Effector memory CD8-positive, alpha-beta T cell (primary cell): ENCODE measurements at regions not wholly inside any gene's neighbourhood (a gene's known extent, or its start where the extent isn't known, plus 50 kb on each side); places are given as distances from the start of the nearest gene placed in this dataset.
"Not testable (repeated sequence)": the region's sequence is repeated elsewhere in the genome, so short reads cannot be mapped to it uniquely, and the experiment has no call there.

ENCODE experiments used
- ATAC-seq: fragments of 150-1000 bp; cut with Tn5 transposase; replicated peaks from 2 replicates; pipeline ENCODE4 v1.10.0; 2021; ENCODE audit warnings: mild to moderate bottlenecking, moderate library complexity
- DNase-seq, 3 experiments: peaks; one replicate each; pipeline ENCODE4 v3.0.0; 2021
- H3K27ac Mint-ChIP-seq, 2 donors: one replicate each; pipeline ENCODE4 v1.8.0; 2022; ENCODE audit warnings: mild to moderate bottlenecking in 2 of 2, mixed read lengths in 2 of 2, moderate library complexity in 2 of 2
- H3K27me3 Mint-ChIP-seq, 2 donors: one replicate each; pipeline ENCODE4 v1.8.0; 2022; ENCODE audit warnings: mixed read lengths in 2 of 2
- H3K36me3 Mint-ChIP-seq: one replicate; pipeline ENCODE4 v1.8.0; 2022; ENCODE audit warnings: mild to moderate bottlenecking, moderate library complexity, mixed read lengths; ENCODE audit not compliant: insufficient read depth
- H3K4me1 Mint-ChIP-seq, 2 donors: one replicate each; pipeline ENCODE4 v1.8.0; 2022; ENCODE audit warnings: low read depth in 2 of 2, mixed read lengths in 2 of 2
- H3K4me3 Mint-ChIP-seq, 2 donors: one replicate each; pipeline ENCODE4 v1.8.0; 2022; ENCODE audit warnings: mild to moderate bottlenecking in 2 of 2, mixed read lengths in 2 of 2, moderate library complexity in 2 of 2
- H3K9me3 Mint-ChIP-seq, 2 donors: one replicate each; pipeline ENCODE4 v1.8.0; 2022; ENCODE audit warnings: mixed read lengths in 2 of 2

GRCh38 chr12:67543021-67543770 lies 105.3 kb upstream of the DYRK2 start:
- Mint-ChIP-seq H3K9me3 (no peaks in the 10 kb centered on the region), H3K27me3 (no peaks in the 10 kb centered on the region), H3K4me1 (peaks cover 14 to 16% of the 10 kb centered on the region in 2 donors), H3K27ac (no peak overlapping the region), H3K4me3 (no peak overlapping the region), H3K36me3 (no peaks in the 10 kb centered on the region)
- DNase-seq (no peak), ATAC-seq (no peak)

- no peaks in the 10 kb centered on the region for H3K9me3 Mint-ChIP-seq
- peaks cover 13 to 14% of the 10 kb centered on the region in 2 donors for H3K4me1 Mint-ChIP-seq
- no peak overlapping the region for H3K4me3 Mint-ChIP-seq
- no peaks in the 10 kb centered on the region for H3K36me3 Mint-ChIP-seq
- peak overlapping the region in 1 of 2 donors; percentile 15 for H3K27ac Mint-ChIP-seq
- ATAC-seq (no peak), DNase-seq (no peak)
- H3K27me3 Mint-ChIP-seq, result no peaks in the 10 kb centered on the region
Measured at GRCh38 chr12:67545298-67545697, 103.2 kb upstream of the DYRK2 start.

- ATAC-seq (no peak), DNase-seq (no peak)
- peaks cover 5 to 11% of the 10 kb centered on the region in 2 donors for H3K4me1 Mint-ChIP-seq
- H3K27me3 Mint-ChIP-seq, result no peaks in the 10 kb centered on the region
- no peak overlapping the region for H3K4me3 Mint-ChIP-seq
- H3K27ac Mint-ChIP-seq, result no peak overlapping the region
- H3K9me3 Mint-ChIP-seq, result peaks cover 0 to under 1% of the 10 kb centered on the region in 2 donors
- H3K36me3 Mint-ChIP-seq, result no peaks in the 10 kb centered on the region
Measured at GRCh38 chr12:67546746-67547145, 101.8 kb upstream of the DYRK2 start.

GRCh38 chr12:67555075-67555717 lies 93.3 kb upstream of the DYRK2 start:
- not testable (repeated sequence) for H3K27ac Mint-ChIP-seq

GRCh38 chr12:67558775-67559174 lies 89.8 kb upstream of the DYRK2 start:
- ATAC-seq (no peak), DNase-seq (no peak)
- no peak overlapping the region for H3K27ac Mint-ChIP-seq
- H3K4me1 Mint-ChIP-seq, result peaks cover 0 to 3% of the 10 kb centered on the region in 2 donors
- no peaks in the 10 kb centered on the region for H3K9me3 Mint-ChIP-seq
- no peaks in the 10 kb centered on the region for H3K27me3 Mint-ChIP-seq
- H3K4me3 Mint-ChIP-seq, result no peak overlapping the region
- no peaks in the 10 kb centered on the region for H3K36me3 Mint-ChIP-seq

More at GRCh38 chr12:67555075-67555717, 93.3 kb upstream of the DYRK2 start:
- H3K9me3 Mint-ChIP-seq, H3K36me3 Mint-ChIP-seq, H3K27me3 Mint-ChIP-seq, H3K4me1 Mint-ChIP-seq: not testable (repeated sequence)
- peak overlapping the region in 1 of 2 donors; percentile 65 for H3K4me3 Mint-ChIP-seq
- peak; percentile 15 to 29 (median 26) for DNase-seq
- ATAC-seq, result peak; percentile 73

- no peaks in the 10 kb centered on the region for H3K9me3 Mint-ChIP-seq
- DNase-seq (no peak), ATAC-seq (no peak)
- H3K4me3 Mint-ChIP-seq, result no peak overlapping the region
- no peaks in the 10 kb centered on the region for H3K36me3 Mint-ChIP-seq
- peaks cover 0 to 3% of the 10 kb centered on the region in 2 donors for H3K4me1 Mint-ChIP-seq
- H3K27ac Mint-ChIP-seq, result no peak overlapping the region
- H3K27me3 Mint-ChIP-seq, result no peaks in the 10 kb centered on the region
Measured at GRCh38 chr12:67559751-67560150, 88.8 kb upstream of the DYRK2 start.

- DNase-seq, result no peak
- H3K36me3 Mint-ChIP-seq, result no peaks in the 10 kb centered on the region
- no peak overlapping the region for H3K4me3 Mint-ChIP-seq
- peak overlapping the region in 1 of 2 donors; percentile 56 for H3K27ac Mint-ChIP-seq
- peaks cover 0 to 4% of the 10 kb centered on the region in 2 donors for H3K9me3 Mint-ChIP-seq
- peaks cover 0 to 3% of the 10 kb centered on the region in 2 donors for H3K4me1 Mint-ChIP-seq
- H3K27me3 Mint-ChIP-seq, result no peaks in the 10 kb centered on the region
- ATAC-seq, result no peak
Measured at GRCh38 chr12:67562513-67563287, 85.8 kb upstream of the DYRK2 start.

- Mint-ChIP-seq H3K27me3 (peaks cover 0 to 6% of the 10 kb centered on the region in 2 donors), H3K36me3 (no peaks in the 10 kb centered on the region), H3K4me1 (peaks cover 6 to 9% of the 10 kb centered on the region in 2 donors), H3K9me3 (peaks cover 0 to 4% of the 10 kb centered on the region in 2 donors), H3K27ac (no peak overlapping the region), H3K4me3 (no peak overlapping the region)
- ATAC-seq (no peak), DNase-seq (no peak)
Measured at GRCh38 chr12:67568055-67568454, 80.5 kb upstream of the DYRK2 start.

GRCh38 chr12:67572492-67572891 lies 76.1 kb upstream of the DYRK2 start:
- peaks cover 0 to 6% of the 10 kb centered on the region in 2 donors for H3K27me3 Mint-ChIP-seq
- no peak overlapping the region for H3K4me3 Mint-ChIP-seq
- no peak overlapping the region for H3K27ac Mint-ChIP-seq
- no peak for DNase-seq
- no peaks in the 10 kb centered on the region for H3K36me3 Mint-ChIP-seq
- H3K9me3 Mint-ChIP-seq, result peaks cover 4 to 9% of the 10 kb centered on the region in 2 donors
- no peak for ATAC-seq
- H3K4me1 Mint-ChIP-seq, result peaks cover 12 to 17% of the 10 kb centered on the region in 2 donors

- Mint-ChIP-seq H3K36me3 (no peaks in the 10 kb centered on the region), H3K9me3 (peaks cover 4 to 11% of the 10 kb centered on the region in 2 donors), H3K27ac (no peak overlapping the region), H3K4me1 (peaks cover 15 to 27% of the 10 kb centered on the region in 2 donors), H3K4me3 (no peak overlapping the region), H3K27me3 (peaks cover 0 to 6% of the 10 kb centered on the region in 2 donors)
- DNase-seq (no peak), ATAC-seq (no peak)
Measured at GRCh38 chr12:67573566-67573965, 75.0 kb upstream of the DYRK2 start.

- Mint-ChIP-seq H3K27ac (peak overlapping the region; percentile 80 to 85), H3K36me3 (no peaks in the 10 kb centered on the region), H3K4me1 (peaks cover 25 to 55% of the 10 kb centered on the region in 2 donors), H3K27me3 (no peaks in the 10 kb centered on the region), H3K4me3 (peak overlapping the region; percentile 66 to 84), H3K9me3 (peaks cover 6 to 19% of the 10 kb centered on the region in 2 donors)
- no peak for DNase-seq
- peak; percentile 84 for ATAC-seq
Measured at GRCh38 chr12:67578976-67579661, 69.4 kb upstream of the DYRK2 start.

GRCh38 chr12:67579662-67580003 lies 68.9 kb upstream of the DYRK2 start:
- DNase-seq, result no peak
- H3K4me1 Mint-ChIP-seq, result peaks cover 26 to 55% of the 10 kb centered on the region in 2 donors
- H3K36me3 Mint-ChIP-seq, result no peaks in the 10 kb centered on the region
- ATAC-seq, result peak; percentile 20
- H3K27ac Mint-ChIP-seq, result peak overlapping the region; percentile 80 to 85
- H3K4me3 Mint-ChIP-seq, result peak overlapping the region; percentile 66 to 84
- H3K27me3 Mint-ChIP-seq, result no peaks in the 10 kb centered on the region
- H3K9me3 Mint-ChIP-seq, result peaks cover 6 to 19% of the 10 kb centered on the region in 2 donors

- H3K27me3 Mint-ChIP-seq, result no peaks in the 10 kb centered on the region
- no peak for DNase-seq
- H3K4me3 Mint-ChIP-seq, result no peak overlapping the region
- no peaks in the 10 kb centered on the region for H3K36me3 Mint-ChIP-seq
- H3K9me3 Mint-ChIP-seq, result peaks cover 2 to 11% of the 10 kb centered on the region in 2 donors
- H3K4me1 Mint-ChIP-seq, result peaks cover 26 to 54% of the 10 kb centered on the region in 2 donors
- no peak overlapping the region for H3K27ac Mint-ChIP-seq
- ATAC-seq, result no peak
Measured at GRCh38 chr12:67582238-67582834, 66.2 kb upstream of the DYRK2 start.
